ENCODE measurements at regions not wholly inside any gene's neighbourhood (a gene's known extent, or its start where the extent isn't known, plus 50 kb on each side); places are given as distances from the start of the nearest gene placed in this dataset.

- no peak for TF ChIP-seq REST (IDR thresholded peaks at IDR 0.05; ENCODE audit: unreplicated experiment)
- TF ChIP-seq POLR2AphosphoS5 (IDR thresholded peaks at IDR 0.05; ENCODE audit: low read depth) = no peak
Measured at GRCh38 chr5:18553269-18553668, 919.0 kb downstream of the TAF11L14 start (continued).

DNA sequence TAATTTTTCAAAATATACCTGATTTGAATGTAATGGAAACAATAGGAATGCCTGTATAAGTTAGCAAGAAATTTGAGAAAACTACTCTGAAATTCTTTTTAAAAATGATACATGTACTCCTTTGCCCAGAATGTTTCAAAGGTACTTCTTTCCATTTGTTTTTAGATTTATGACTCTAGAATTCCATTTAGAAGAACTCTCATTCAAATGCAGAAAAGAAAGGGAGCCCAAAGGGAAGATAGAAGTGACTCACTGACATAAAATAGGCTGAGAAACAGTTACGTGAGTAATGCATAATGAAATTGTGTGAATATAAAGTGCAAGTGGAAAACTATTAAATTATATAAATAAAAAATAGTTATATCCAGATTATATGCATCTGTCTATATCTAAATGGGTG is 926.3 kb downstream of the TAF11L14 start:
- H3K27me3 ChIP-seq (ENCODE audit: insufficient read depth) = no peaks in the 10 kb centered on the region
- H3F3A ChIP-seq (replicated peaks; ENCODE audit: low read depth) = no peaks in the 10 kb centered on the region
- DNase-seq (ENCODE audit: low spot score) (no peak), ATAC-seq (no peak)
- Mint-ChIP-seq H3K27ac (no peak overlapping the region), H3K9me3 (no peaks in the 10 kb centered on the region), H3K4me3 (no peak overlapping the region), H3K4me1 (no peaks in the 10 kb centered on the region), H3K27me3 (ENCODE audit: insufficient read depth, low read depth, poor library complexity) (peaks cover 4% of the 10 kb centered on the region), H3K36me3 (ENCODE audit: low read depth) (no peaks in the 10 kb centered on the region)
- TF ChIP-seq CREB1 (CRISPR knock-in tag; IDR thresholded peaks at IDR 0.05; ENCODE audit: low read depth) (no peak), REST (IDR thresholded peaks at IDR 0.05; ENCODE audit: unreplicated experiment) (no peak), JUNB (IDR thresholded peaks at IDR 0.05; ENCODE audit: unreplicated experiment) (no peak), POLR2AphosphoS5 (IDR thresholded peaks at IDR 0.05; ENCODE audit: low read depth) (no peak)
- TF ChIP-seq, protein P1, sequence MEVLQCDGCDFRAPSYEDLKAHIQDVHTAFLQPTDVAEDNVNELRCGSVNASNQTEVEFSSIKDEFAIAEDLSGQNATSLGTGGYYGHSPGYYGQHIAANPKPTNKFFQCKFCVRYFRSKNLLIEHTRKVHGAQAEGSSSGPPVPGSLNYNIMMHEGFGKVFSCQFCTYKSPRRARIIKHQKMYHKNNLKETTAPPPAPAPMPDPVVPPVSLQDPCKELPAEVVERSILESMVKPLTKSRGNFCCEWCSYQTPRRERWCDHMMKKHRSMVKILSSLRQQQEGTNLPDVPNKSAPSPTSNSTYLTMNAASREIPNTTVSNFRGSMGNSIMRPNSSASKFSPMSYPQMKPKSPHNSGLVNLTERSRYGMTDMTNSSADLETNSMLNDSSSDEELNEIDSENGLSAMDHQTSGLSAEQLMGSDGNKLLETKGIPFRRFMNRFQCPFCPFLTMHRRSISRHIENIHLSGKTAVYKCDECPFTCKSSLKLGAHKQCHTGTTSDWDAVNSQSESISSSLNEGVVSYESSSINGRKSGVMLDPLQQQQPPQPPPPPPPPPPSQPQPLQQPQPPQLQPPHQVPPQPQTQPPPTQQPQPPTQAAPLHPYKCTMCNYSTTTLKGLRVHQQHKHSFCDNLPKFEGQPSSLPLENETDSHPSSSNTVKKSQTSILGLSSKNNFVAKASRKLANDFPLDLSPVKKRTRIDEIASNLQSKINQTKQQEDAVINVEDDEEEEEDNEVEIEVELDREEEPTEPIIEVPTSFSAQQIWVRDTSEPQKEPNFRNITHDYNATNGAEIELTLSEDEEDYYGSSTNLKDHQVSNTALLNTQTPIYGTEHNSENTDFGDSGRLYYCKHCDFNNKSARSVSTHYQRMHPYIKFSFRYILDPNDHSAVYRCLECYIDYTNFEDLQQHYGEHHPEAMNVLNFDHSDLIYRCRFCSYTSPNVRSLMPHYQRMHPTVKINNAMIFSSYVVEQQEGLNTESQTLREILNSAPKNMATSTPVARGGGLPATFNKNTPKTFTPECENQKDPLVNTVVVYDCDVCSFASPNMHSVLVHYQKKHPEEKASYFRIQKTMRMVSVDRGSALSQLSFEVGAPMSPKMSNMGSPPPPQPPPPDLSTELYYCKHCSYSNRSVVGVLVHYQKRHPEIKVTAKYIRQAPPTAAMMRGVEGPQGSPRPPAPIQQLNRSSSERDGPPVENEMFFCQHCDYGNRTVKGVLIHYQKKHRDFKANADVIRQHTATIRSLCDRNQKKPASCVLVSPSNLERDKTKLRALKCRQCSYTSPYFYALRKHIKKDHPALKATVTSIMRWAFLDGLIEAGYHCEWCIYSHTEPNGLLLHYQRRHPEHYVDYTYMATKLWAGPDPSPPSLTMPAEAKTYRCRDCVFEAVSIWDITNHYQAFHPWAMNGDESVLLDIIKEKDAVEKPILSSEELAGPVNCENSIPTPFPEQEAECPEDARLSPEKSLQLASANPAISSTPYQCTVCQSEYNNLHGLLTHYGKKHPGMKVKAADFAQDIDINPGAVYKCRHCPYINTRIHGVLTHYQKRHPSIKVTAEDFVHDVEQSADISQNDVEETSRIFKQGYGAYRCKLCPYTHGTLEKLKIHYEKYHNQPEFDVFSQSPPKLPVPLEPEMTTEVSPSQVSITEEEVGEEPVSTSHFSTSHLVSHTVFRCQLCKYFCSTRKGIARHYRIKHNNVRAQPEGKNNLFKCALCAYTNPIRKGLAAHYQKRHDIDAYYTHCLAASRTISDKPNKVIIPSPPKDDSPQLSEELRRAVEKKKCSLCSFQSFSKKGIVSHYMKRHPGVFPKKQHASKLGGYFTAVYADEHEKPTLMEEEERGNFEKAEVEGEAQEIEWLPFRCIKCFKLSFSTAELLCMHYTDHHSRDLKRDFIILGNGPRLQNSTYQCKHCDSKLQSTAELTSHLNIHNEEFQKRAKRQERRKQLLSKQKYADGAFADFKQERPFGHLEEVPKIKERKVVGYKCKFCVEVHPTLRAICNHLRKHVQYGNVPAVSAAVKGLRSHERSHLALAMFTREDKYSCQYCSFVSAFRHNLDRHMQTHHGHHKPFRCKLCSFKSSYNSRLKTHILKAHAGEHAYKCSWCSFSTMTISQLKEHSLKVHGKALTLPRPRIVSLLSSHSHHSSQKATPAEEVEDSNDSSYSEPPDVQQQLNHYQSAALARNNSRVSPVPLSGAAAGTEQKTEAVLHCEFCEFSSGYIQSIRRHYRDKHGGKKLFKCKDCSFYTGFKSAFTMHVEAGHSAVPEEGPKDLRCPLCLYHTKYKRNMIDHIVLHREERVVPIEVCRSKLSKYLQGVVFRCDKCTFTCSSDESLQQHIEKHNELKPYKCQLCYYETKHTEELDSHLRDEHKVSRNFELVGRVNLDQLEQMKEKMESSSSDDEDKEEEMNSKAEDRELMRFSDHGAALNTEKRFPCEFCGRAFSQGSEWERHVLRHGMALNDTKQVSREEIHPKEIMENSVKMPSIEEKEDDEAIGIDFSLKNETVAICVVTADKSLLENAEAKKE (CRISPR knock-in tag; IDR thresholded peaks at IDR 0.05) = no peak
- H3K9me2 ChIP-seq (ENCODE audit: insufficient read depth) = no peaks in the 10 kb centered on the region
- no peak overlapping the region for H3K27ac ChIP-seq (ENCODE audit: low read depth)
- no peaks in the 10 kb centered on the region for H3K36me3 ChIP-seq (ENCODE audit: insufficient read depth)
- H3K79me2 ChIP-seq (replicated peaks; ENCODE audit: insufficient read depth) = no peaks in the 10 kb centered on the region
- 0 out of 2 replicates have a peak, but pooled peaks cover 5% of the 10 kb centered on the region for H3K4me1 ChIP-seq (ENCODE audit: insufficient read depth)
- no peak overlapping the region for H3K4me3 ChIP-seq
- no peak overlapping the region for H3K4me2 ChIP-seq
- no peaks in the 10 kb centered on the region for H4K20me1 ChIP-seq (replicated peaks; ENCODE audit: insufficient read depth)
- no peak overlapping the region for H2AFZ ChIP-seq
